DND-41 (cell line): ENCODE measurements at regions not wholly inside any gene's neighbourhood (a gene's known extent, or its start where the extent isn't known, plus 50 kb on each side); places are given as distances from the start of the nearest gene placed in this dataset.

Source experiments
- EZH2 ChIP-seq: IDR thresholded peaks from 3 replicates; pipeline ENCODE4 v1.6.1; 2012; ENCODE audit warnings: borderline replicate concordance, low read depth, mild to moderate bottlenecking, moderate library complexity, low read length, inconsistent platforms; ENCODE audit not compliant: severe bottlenecking
- TF ChIP-seq, protein P1 (sequence below): IDR thresholded peaks from 2 replicates; pipeline ENCODE4 v1.5.1; 2012; ENCODE audit warnings: borderline replicate concordance, low read length, moderate library complexity, mild to moderate bottlenecking; ENCODE audit not compliant: poor library complexity, severe bottlenecking; ENCODE audit errors: extremely low read depth

DNA sequence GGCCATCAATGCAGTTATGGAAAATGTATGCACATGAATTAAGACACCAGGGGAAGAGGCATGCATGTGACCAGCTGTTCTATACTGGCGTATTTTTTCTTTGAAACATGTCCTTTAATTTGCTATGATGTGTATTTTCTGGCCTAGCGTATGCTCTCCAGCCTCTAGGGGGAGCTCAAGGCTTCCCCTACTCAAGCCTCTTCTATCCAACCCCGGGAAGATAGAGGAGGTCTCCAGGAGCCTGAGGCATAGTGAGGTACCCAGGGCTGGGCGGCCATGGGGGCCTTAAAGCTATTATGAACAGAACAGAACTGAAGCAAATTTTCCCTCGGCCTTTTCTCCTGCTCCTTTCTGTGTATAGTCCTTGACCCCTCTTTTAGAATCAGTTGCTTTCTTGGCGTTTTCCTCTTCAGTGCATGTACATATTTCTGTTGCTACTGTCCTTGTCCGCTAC, 528.9 kb downstream of the MAFB start:
- TF ChIP-seq, protein P1, sequence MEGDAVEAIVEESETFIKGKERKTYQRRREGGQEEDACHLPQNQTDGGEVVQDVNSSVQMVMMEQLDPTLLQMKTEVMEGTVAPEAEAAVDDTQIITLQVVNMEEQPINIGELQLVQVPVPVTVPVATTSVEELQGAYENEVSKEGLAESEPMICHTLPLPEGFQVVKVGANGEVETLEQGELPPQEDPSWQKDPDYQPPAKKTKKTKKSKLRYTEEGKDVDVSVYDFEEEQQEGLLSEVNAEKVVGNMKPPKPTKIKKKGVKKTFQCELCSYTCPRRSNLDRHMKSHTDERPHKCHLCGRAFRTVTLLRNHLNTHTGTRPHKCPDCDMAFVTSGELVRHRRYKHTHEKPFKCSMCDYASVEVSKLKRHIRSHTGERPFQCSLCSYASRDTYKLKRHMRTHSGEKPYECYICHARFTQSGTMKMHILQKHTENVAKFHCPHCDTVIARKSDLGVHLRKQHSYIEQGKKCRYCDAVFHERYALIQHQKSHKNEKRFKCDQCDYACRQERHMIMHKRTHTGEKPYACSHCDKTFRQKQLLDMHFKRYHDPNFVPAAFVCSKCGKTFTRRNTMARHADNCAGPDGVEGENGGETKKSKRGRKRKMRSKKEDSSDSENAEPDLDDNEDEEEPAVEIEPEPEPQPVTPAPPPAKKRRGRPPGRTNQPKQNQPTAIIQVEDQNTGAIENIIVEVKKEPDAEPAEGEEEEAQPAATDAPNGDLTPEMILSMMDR, result peak; percentile 93
- TF ChIP-seq EZH2, result no peak
